ENCODE measurements at regions not wholly inside any gene's neighbourhood (a gene's known extent, or its start where the extent isn't known, plus 50 kb on each side); places are given as distances from the start of the nearest gene placed in this dataset.

DNA sequence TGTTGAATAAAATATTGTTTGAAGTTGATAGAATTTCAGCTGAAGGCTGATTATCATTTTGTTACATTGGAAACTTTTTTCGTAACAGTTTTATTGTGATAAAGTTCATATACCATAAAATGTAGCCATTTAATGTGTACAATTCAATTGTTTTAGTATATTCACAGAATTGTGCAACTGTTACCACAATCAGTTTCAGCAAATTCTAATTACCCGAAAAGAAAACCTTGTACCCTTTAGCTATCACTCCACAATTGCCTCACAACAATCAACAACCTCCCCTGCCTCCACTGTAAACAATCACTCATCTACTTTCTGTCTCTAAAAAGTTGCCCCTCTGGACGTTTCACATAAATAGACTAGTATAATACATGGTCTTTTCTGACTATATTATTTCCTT, 179.7 kb upstream of the BET1 start (continued):
- no peak for TF ChIP-seq EGR2 (tag by site-specific recombination; IDR thresholded peaks at IDR 0.05; ENCODE audit: low read depth)

DNA sequence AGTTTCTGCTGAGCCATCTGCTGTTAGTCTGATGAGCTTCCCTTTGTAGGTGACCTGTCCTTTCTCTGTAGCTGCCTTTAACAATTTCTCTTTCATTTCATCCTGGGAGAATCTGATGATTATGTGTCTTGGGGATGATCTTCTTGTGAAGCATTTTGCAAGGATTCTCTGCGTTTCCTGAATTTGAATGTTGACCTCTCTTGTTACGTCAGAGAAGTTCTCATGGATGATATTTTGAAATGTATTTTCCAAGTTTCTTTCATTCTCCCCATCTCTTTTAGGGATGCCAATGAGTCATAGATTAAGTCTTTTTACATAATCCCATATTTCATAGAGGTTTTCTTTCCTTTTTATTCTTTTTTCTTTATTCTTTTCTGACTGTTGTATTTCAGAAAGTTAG, 184.2 kb upstream of the BET1 start:
- POLR2A ChIA-PET = no interaction called here
- Histone ChIP-seq H3K27ac (ENCODE audit: extremely low read depth, low read depth, low read length) (no peak overlapping the region), H3K9me3 (ENCODE audit: control insufficient read depth, insufficient read depth, low read depth, low read length) (no peaks in the 10 kb centered on the region), H3K4me1 (ENCODE audit: control insufficient read depth, insufficient read depth, low read length) (no peaks in the 10 kb centered on the region), H3K36me3 (ENCODE audit: control insufficient read depth in 2 of 2, insufficient read depth in 1 of 2, low read length in 2 of 2) (no peaks in the 10 kb centered on the region), H3K4me3 (ENCODE audit: low read depth, low read length) (no peak overlapping the region)
- CTCF ChIA-PET = no interaction called here
- no peak for TF ChIP-seq ZSCAN30 (tag by site-specific recombination; IDR thresholded peaks at IDR 0.05)
- no peak for TF ChIP-seq ZNF626 (tag by site-specific recombination; IDR thresholded peaks at IDR 0.05)
- TF ChIP-seq ZNF37A (tag by site-specific recombination; IDR thresholded peaks at IDR 0.05) = no peak
- TF ChIP-seq ZNF221 (tag by site-specific recombination; IDR thresholded peaks at IDR 0.05; ENCODE audit: borderline replicate concordance) = no peak
- TF ChIP-seq ZNF624 (tag by site-specific recombination; IDR thresholded peaks at IDR 0.05) = no peak
- no peak for TF ChIP-seq ZNF600 (tag by site-specific recombination; IDR thresholded peaks at IDR 0.05)
- no peak for TF ChIP-seq ZNF423 (tag by site-specific recombination; IDR thresholded peaks at IDR 0.05)
- TF ChIP-seq, protein P1, sequence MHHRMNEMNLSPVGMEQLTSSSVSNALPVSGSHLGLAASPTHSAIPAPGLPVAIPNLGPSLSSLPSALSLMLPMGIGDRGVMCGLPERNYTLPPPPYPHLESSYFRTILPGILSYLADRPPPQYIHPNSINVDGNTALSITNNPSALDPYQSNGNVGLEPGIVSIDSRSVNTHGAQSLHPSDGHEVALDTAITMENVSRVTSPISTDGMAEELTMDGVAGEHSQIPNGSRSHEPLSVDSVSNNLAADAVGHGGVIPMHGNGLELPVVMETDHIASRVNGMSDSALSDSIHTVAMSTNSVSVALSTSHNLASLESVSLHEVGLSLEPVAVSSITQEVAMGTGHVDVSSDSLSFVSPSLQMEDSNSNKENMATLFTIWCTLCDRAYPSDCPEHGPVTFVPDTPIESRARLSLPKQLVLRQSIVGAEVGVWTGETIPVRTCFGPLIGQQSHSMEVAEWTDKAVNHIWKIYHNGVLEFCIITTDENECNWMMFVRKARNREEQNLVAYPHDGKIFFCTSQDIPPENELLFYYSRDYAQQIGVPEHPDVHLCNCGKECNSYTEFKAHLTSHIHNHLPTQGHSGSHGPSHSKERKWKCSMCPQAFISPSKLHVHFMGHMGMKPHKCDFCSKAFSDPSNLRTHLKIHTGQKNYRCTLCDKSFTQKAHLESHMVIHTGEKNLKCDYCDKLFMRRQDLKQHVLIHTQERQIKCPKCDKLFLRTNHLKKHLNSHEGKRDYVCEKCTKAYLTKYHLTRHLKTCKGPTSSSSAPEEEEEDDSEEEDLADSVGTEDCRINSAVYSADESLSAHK (tag by site-specific recombination; IDR thresholded peaks at IDR 0.05) = no peak
- no peak for TF ChIP-seq KLF17 (tag by site-specific recombination; IDR thresholded peaks at IDR 0.05)
- no peak for TF ChIP-seq ZNF292 (tag by site-specific recombination; IDR thresholded peaks at IDR 0.05; ENCODE audit: borderline replicate concordance, low read depth)
- no peak for TF ChIP-seq ZNF132 (tag by site-specific recombination; IDR thresholded peaks at IDR 0.05; ENCODE audit: borderline replicate concordance)
- no peak for TF ChIP-seq ZBTB17 (tag by site-specific recombination; IDR thresholded peaks at IDR 0.05)
- no peak for TF ChIP-seq ZNF791 (tag by site-specific recombination; IDR thresholded peaks at IDR 0.05)
- no peak for TF ChIP-seq ZNF266 (tag by site-specific recombination; IDR thresholded peaks at IDR 0.05; ENCODE audit: low read depth)
- no peak for TF ChIP-seq ZNF112 (tag by site-specific recombination; IDR thresholded peaks at IDR 0.05)
- no peak for TF ChIP-seq OSR2 (tag by site-specific recombination; IDR thresholded peaks at IDR 0.05)
- TF ChIP-seq, protein P2, sequence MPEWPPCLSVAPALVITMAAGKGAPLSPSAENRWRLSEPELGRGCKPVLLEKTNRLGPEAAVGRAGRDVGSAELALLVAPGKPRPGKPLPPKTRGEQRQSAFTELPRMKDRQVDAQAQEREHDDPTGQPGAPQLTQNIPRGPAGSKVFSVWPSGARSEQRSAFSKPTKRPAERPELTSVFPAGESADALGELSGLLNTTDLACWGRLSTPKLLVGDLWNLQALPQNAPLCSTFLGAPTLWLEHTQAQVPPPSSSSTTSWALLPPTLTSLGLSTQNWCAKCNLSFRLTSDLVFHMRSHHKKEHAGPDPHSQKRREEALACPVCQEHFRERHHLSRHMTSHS (tag by site-specific recombination; IDR thresholded peaks at IDR 0.05) = no peak

DNA sequence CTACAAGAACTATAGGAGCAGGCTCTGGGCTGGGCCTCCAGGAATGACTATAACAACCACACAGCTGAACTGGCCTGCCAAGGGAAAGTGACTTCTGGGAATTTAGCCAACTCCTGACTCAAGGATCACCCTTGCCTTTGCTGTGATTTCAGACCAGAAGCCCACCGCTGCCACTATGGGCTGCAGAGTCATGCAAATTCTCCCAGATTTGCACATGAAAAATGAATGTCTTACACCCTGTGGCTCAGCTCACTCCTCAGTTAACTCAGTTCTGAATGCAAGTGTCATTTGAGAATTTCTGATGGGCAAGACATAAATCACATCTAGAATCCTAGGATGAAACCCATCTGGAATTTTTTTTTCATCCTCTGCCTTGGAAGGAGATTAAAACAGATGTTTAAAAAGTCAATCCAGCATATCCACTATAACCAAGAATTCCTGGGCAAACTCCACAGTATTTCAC, 186.5 kb upstream of the BET1 start:
- no peaks in the 10 kb centered on the region for H3K36me3 ChIP-seq (ENCODE audit: control insufficient read depth in 2 of 2, insufficient read depth in 1 of 2, low read length in 2 of 2)
- no peak overlapping the region for H3K4me3 ChIP-seq (ENCODE audit: low read depth, low read length)
- no peak overlapping the region for H3K27ac ChIP-seq (ENCODE audit: extremely low read depth, low read depth, low read length)
- ChIA-PET CTCF (no interaction called here), POLR2A (no interaction called here)
- no peaks in the 10 kb centered on the region for H3K9me3 ChIP-seq (ENCODE audit: control insufficient read depth, insufficient read depth, low read depth, low read length)
- H3K4me1 ChIP-seq (ENCODE audit: control insufficient read depth, insufficient read depth, low read length) = no peaks in the 10 kb centered on the region
- TF ChIP-seq, protein P2 (tag by site-specific recombination; IDR thresholded peaks at IDR 0.05) = no peak
- TF ChIP-seq RBAK (tag by site-specific recombination; IDR thresholded peaks at IDR 0.05) = no peak
- TF ChIP-seq ZNF37A (tag by site-specific recombination; IDR thresholded peaks at IDR 0.05) = no peak
- no peak for TF ChIP-seq INSM2 (tag by site-specific recombination; IDR thresholded peaks at IDR 0.05)
- TF ChIP-seq ZNF157 (tag by site-specific recombination; IDR thresholded peaks at IDR 0.05) = no peak
- no peak for TF ChIP-seq ZNF10 (tag by site-specific recombination; IDR thresholded peaks at IDR 0.05)
- no peak for TF ChIP-seq PRDM10 (tag by site-specific recombination; IDR thresholded peaks at IDR 0.05)
- TF ChIP-seq ZNF24 (tag by site-specific recombination; IDR thresholded peaks at IDR 0.05) = no peak
- no peak for TF ChIP-seq ZNF433 (tag by site-specific recombination; IDR thresholded peaks at IDR 0.05; ENCODE audit: low read depth)
